AG09309 (cell line): ENCODE measurements at regions not wholly inside any gene's neighbourhood (a gene's known extent, or its start where the extent isn't known, plus 50 kb on each side); places are given as distances from the start of the nearest gene placed in this dataset.

Source experiments
- DNase-seq: peaks from one replicate; pipeline ENCODE4 v3.0.0-alpha.2; 2010; ENCODE audit warnings: low read depth
- H3K4me3 ChIP-seq: 2 replicates; pipeline ENCODE4 v1.5.1; 2011; ENCODE audit warnings: mild to moderate bottlenecking, low read depth, low read length, moderate library complexity; ENCODE audit not compliant: control insufficient read depth
- CTCF ChIP-seq: IDR thresholded peaks from 2 replicates; pipeline ENCODE4 v1.5.1; 2011; ENCODE audit warnings: mild to moderate bottlenecking, low read depth, low read length, inconsistent platforms; ENCODE audit not compliant: insufficient read depth, control insufficient read depth; ENCODE audit errors: missing control alignments

- TF ChIP-seq CTCF = no peak
- DNase-seq = no peak
- no peak overlapping the region for H3K4me3 ChIP-seq
Observed at GRCh38 chr1:64318428-64318827, 115.0 kb downstream of the UBE2U start.

GRCh38 chr1:64320007-64320406 is 116.6 kb downstream of the UBE2U start:
- DNase-seq = no peak
- no peak overlapping the region for H3K4me3 ChIP-seq
- peak; percentile 3 for TF ChIP-seq CTCF

DNA sequence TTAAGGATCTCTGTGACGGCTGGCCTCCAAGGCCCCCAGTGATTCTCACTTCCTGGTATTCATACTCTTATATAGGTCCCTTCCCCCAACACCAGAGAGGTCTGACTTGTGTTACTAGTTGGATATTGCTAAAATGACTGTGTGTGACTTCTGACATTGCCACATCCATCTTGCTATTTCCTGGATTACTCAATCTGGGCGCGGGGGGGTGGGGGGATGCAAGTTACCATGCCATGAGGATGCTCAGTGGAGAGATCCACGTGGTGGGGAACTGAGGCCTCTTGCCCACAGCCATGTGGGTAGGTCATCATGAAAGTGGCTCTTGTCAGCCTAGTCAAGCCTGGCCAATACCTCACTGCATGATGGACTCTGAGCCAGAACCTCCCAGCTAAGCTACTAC is 117.0 kb downstream of the UBE2U start:
- H3K4me3 ChIP-seq = no peak overlapping the region
- no peak for TF ChIP-seq CTCF
- DNase-seq = peak; percentile 79

- no peak for TF ChIP-seq CTCF
- H3K4me3 ChIP-seq = no peak overlapping the region
- no peak for DNase-seq
Observed at GRCh38 chr1:64320922-64321614, 117.6 kb downstream of the UBE2U start.

GRCh38 chr1:64323054-64323453 is 119.6 kb downstream of the UBE2U start:
- no peak overlapping the region for H3K4me3 ChIP-seq
- no peak for TF ChIP-seq CTCF
- peak; percentile 51 for DNase-seq

GRCh38 chr1:64323882-64324281 is 120.5 kb downstream of the UBE2U start:
- DNase-seq = no peak
- H3K4me3 ChIP-seq = no peak overlapping the region
- no peak for TF ChIP-seq CTCF
